Right lobe of liver (tissue), 4 donors: ENCODE measurements at regions not wholly inside any gene's neighbourhood (a gene's known extent, or its start where the extent isn't known, plus 50 kb on each side); places are given as distances from the start of the nearest gene placed in this dataset.

ENCODE experiments used
- CTCF ChIP-seq, 4 donors: fragments of 200-600 bp in 3 of 4; fragments of 450-650 bp in 1 of 4; IDR thresholded peaks; one replicate each; pipeline versions ENCODE4 v1.5.1 to v1.8.0; 2016 to 2022; ENCODE audit warnings: antibody characterized with exemption in 4 of 4, mild to moderate bottlenecking in 2 of 4
- POLR2A ChIP-seq: fragments of 450-650 bp; IDR thresholded peaks from one replicate; pipeline ENCODE4 v1.6.1; 2017; ENCODE audit warnings: antibody characterized with exemption, mild to moderate bottlenecking
- donor health status: DM: no; HTN: no; CAD: no.
- donor health status: DM: no; HTN: no; CAD: no.
- donor health status: DM: no; HTN: yes; CAD: no.

- TF ChIP-seq CTCF (IDR thresholded peaks at IDR 0.05) (no peak), POLR2A (no peak)
Measured at GRCh38 chr5:147167529-147167928, 67.3 kb upstream of the STK32A start.
